HepG2 (cell line): ENCODE measurements at regions not wholly inside any gene's neighbourhood (a gene's known extent, or its start where the extent isn't known, plus 50 kb on each side); places are given as distances from the start of the nearest gene placed in this dataset.

Experiments
- ATAC-seq: fragments of 200-7000 bp; cut with Tn5 transposase; 3 replicates; pipeline ENCODE4 v1.9.1; 2020; ENCODE audit warnings: mild to moderate bottlenecking, moderate library complexity
- BruUV-seq: library from RNA; stranded (reverse); fragments of 400-500 nt; replicated peaks from 2 replicates; lab custom pipeline; 2021; lab: Mats Ljungman, UMichigan
- CTCF ChIA-PET: fragments of 300-600 bp; formaldehyde crosslinking; extraction: SDS; loops from one replicate; lab custom pipeline; 2021; ENCODE audit warnings: low total read pairs, inconsistent platforms, low intra/inter-chr PET ratio; lab: Yijun Ruan, JAX
- POLR2A ChIA-PET: fragments of 350-600 bp; sonication (Branson Sonifier 250); formaldehyde crosslinking; loops from one replicate; lab custom pipeline; 2020; ENCODE audit warnings: antibody characterized with exemption, inconsistent platforms; lab: Yijun Ruan, JAX
- DNase-seq: peaks from one replicate; pipeline ENCODE4 v3.0.0-alpha.2; 2015; ENCODE audit warnings: low spot score
- FAIRE-seq: peaks from 3 replicates; lab custom pipeline; 2011; peaks lifted over from hg19 to GRCh38; lab: Jason Lieb, UNC
- H2AFZ ChIP-seq: one replicate; pipeline ENCODE4 v1.6.1; 2011; ENCODE audit warnings: low read length, inconsistent platforms
- H3K27ac ChIP-seq: fragments of 300-600 bp; 3 replicates; pipeline ENCODE4 v1.8.0; 2011; ENCODE audit warnings: mixed run types, mild to moderate bottlenecking, mixed read lengths, low read length, inconsistent platforms; ENCODE audit not compliant: insufficient read depth; ENCODE audit errors: extremely low read length
- H3K27me3 ChIP-seq, 2 experiments: fragments of 200-600 bp in 1 of 2; 2 replicates in 1 of 2; 3 replicates in 1 of 2; pipeline versions ENCODE4 v1.6.0 to v1.8.0; 2011; ENCODE audit warnings: low read length in 2 of 2, mild to moderate bottlenecking in 2 of 2, moderate library complexity in 2 of 2, inconsistent platforms in 1 of 2; ENCODE audit not compliant: insufficient read depth in 2 of 2, control insufficient read depth in 1 of 2
- H3K36me3 ChIP-seq, 2 experiments: fragments of 200-600 bp in 1 of 2; replicated peaks in 1 of 2; 2 replicates in 1 of 2; 3 replicates in 1 of 2; pipeline versions ENCODE4 v1.5.1 to v1.8.0; 2011; ENCODE audit warnings: low read length in 2 of 2, inconsistent platforms in 1 of 2; ENCODE audit not compliant: insufficient read depth in 2 of 2, control insufficient read depth in 1 of 2
- H3K4me1 ChIP-seq: 2 replicates; pipeline ENCODE4 v1.5.1; 2012; ENCODE audit warnings: low read length, inconsistent platforms; ENCODE audit not compliant: insufficient read depth
- H3K4me2 ChIP-seq: 2 replicates; pipeline ENCODE4 v1.6.0; 2011; ENCODE audit warnings: low read depth, low read length, inconsistent platforms
- H3K4me3 ChIP-seq, 3 experiments: fragments of 200-600 bp in 1 of 3; sonication (generic), shearing (Covaris generic) in 1 of 3; replicated peaks in 1 of 3; 2 replicates each; pipeline ENCODE4 v1.5.1; 2011 to 2016; ENCODE audit warnings: low read length in 3 of 3, inconsistent platforms in 2 of 3, low read depth in 2 of 3, mild to moderate bottlenecking in 2 of 3, control low read depth in 1 of 3, mixed read lengths in 1 of 3; ENCODE audit not compliant: insufficient read depth in 1 of 3
- H3K79me2 ChIP-seq: one replicate; pipeline ENCODE4 v1.6.1; 2011; ENCODE audit warnings: low read length, inconsistent platforms; ENCODE audit not compliant: insufficient read depth
- H3K9ac ChIP-seq: 2 replicates; pipeline ENCODE4 v1.6.0; 2011; ENCODE audit warnings: mild to moderate bottlenecking, low read depth, low read length, inconsistent platforms; ENCODE audit not compliant: insufficient read depth
- H3K9me3 ChIP-seq: 2 replicates; pipeline ENCODE4 v1.5.1; 2012; ENCODE audit warnings: mild to moderate bottlenecking, low read length
- H4K20me1 ChIP-seq: 2 replicates; pipeline ENCODE4 v1.6.0; 2011; ENCODE audit warnings: inconsistent platforms, mild to moderate bottlenecking, low read length, moderate library complexity; ENCODE audit not compliant: insufficient read depth
- BORCS8-MEF2B ChIP-seq: sonication (generic); formaldehyde crosslinking; IDR thresholded peaks from 2 replicates; pipeline ENCODE4 v1.8.0; 2022; ENCODE audit warnings: mild to moderate bottlenecking, missing genetic modification reagents
- CBFB ChIP-seq: sonication (generic); formaldehyde crosslinking; IDR thresholded peaks from 2 replicates; pipeline ENCODE4 v1.4.0; 2020; ENCODE audit warnings: missing genetic modification reagents
- CREM ChIP-seq, 2 experiments: sonication (generic) in 1 of 2; formaldehyde crosslinking in 1 of 2; IDR thresholded peaks; 2 replicates each; pipeline versions ENCODE4 v1.4.0 to v1.6.1; 2016 to 2020; ENCODE audit warnings: antibody characterized with exemption in 1 of 2, mild to moderate bottlenecking in 1 of 2, missing genetic modification reagents in 1 of 2
- HIVEP1 ChIP-seq: sonication (generic); formaldehyde crosslinking; IDR thresholded peaks from 2 replicates; pipeline ENCODE4 v1.4.0; 2020; ENCODE audit warnings: mild to moderate bottlenecking, missing genetic modification reagents
- NR2F2 ChIP-seq: IDR thresholded peaks from 2 replicates; pipeline ENCODE4 v1.6.1; 2012; ENCODE audit warnings: low read depth, inconsistent platforms, borderline replicate concordance
- PPARG ChIP-seq: conservative IDR thresholded peaks from 2 replicates; pipeline ENCODE4 v1.6.1; 2016; ENCODE audit warnings: missing biosample characterization, missing genetic modification reagents
- RFXAP ChIP-seq: sonication (generic); formaldehyde crosslinking; IDR thresholded peaks from 2 replicates; pipeline ENCODE4 v1.4.0; 2020; ENCODE audit warnings: missing genetic modification reagents, borderline replicate concordance
- SIX4 ChIP-seq: sonication (generic); formaldehyde crosslinking; IDR thresholded peaks from 2 replicates; pipeline ENCODE4 v1.4.0; 2020; ENCODE audit warnings: missing genetic modification reagents
- TEAD3 ChIP-seq: optimal IDR thresholded peaks from 2 replicates; pipeline ENCODE3; 2016; ENCODE audit warnings: borderline replicate concordance
- TMF1 ChIP-seq: sonication (generic); formaldehyde crosslinking; IDR thresholded peaks from 2 replicates; pipeline ENCODE4 v1.8.1; 2022; ENCODE audit warnings: low read depth, missing genetic modification reagents
- ZNF337 ChIP-seq: sonication (generic); formaldehyde crosslinking; IDR thresholded peaks from 2 replicates; pipeline ENCODE4 v1.5.1; 2020; ENCODE audit warnings: missing genetic modification reagents, low read depth, mild to moderate bottlenecking, borderline replicate concordance
- ZNF432 ChIP-seq: sonication (generic); formaldehyde crosslinking; IDR thresholded peaks from 2 replicates; pipeline ENCODE4 v1.5.0; 2020; ENCODE audit warnings: missing genetic modification reagents, mild to moderate bottlenecking, borderline replicate concordance
- WGBS: methylation state at CpG from one replicate; pipeline ENCODE4 v1.1.6; 2017; ENCODE audit warnings: low lambda C conversion rate; 5-methylcytosine and 5-hydroxymethylcytosine counted together
- in situ Hi-C: cut with HindIII; loops from 2 replicates; pipeline ENCODE4 v1.10.0; 2017; ENCODE audit warnings: low pct_unique_long_range_greater_than_20kb; ENCODE audit not compliant: extremely low pct_ligation_motif_present
- intact Hi-C: fragments of 100-400 bp; cut with micrococcal nuclease; formaldehyde crosslinking; loops from one replicate; pipeline ENCODE4 v1.10.0; 2022; ENCODE audit not compliant: unreplicated experiment
- TF ChIP-seq, protein P1 (sequence below): sonication (generic); formaldehyde crosslinking; IDR thresholded peaks from 2 replicates; pipeline ENCODE4 v1.5.0; 2020; ENCODE audit warnings: missing genetic modification reagents
- TF ChIP-seq, protein P2 (sequence below): sonication (generic); formaldehyde crosslinking; IDR thresholded peaks from 2 replicates; pipeline ENCODE4 v1.4.0; 2020; ENCODE audit warnings: missing genetic modification reagents
- TF ChIP-seq, protein P3 (sequence below): sonication (generic); formaldehyde crosslinking; IDR thresholded peaks from 2 replicates; pipeline ENCODE4 v1.4.0; 2020; ENCODE audit warnings: mild to moderate bottlenecking, missing genetic modification reagents
- TF ChIP-seq, protein P4 (sequence below), 2 experiments: fragments of 450-650 bp in 1 of 2; sonication (generic) in 1 of 2; formaldehyde crosslinking; IDR thresholded peaks; 2 replicates each; pipeline versions ENCODE4 v1.5.0 to v1.8.0; 2020 to 2022; ENCODE audit warnings: mild to moderate bottlenecking in 1 of 2, missing genetic modification reagents in 1 of 2

DNA sequence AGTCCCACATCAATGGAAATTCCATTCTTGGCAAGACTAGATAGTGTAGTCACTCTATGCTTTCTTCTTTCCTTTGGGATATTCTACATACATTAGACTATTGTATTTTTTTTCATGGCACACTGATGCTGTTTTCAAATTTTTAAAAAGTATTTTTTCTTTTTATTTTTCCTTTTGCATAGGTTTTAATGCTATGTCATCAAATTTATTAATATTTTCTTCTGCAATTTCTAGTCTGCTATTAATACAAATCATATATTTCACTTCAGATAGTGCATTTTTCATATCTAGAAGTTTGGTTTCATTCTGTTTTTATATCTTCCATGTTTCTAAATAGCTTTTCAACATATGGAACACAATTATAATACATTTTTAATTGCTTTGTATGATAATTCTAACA lies 2050.1 kb upstream of the PRR20A start (continued):
- TF ChIP-seq RFXAP (CRISPR knock-in tag) = no peak
- TF ChIP-seq SIX4 (CRISPR knock-in tag) = no peak
- no peak for TF ChIP-seq ZNF432 (CRISPR knock-in tag)
- TF ChIP-seq CREM (IDR thresholded peaks at IDR 0.05) = no peak
- TF ChIP-seq CREM (CRISPR knock-in tag; IDR thresholded peaks at IDR 0.05) = no peak

DNA sequence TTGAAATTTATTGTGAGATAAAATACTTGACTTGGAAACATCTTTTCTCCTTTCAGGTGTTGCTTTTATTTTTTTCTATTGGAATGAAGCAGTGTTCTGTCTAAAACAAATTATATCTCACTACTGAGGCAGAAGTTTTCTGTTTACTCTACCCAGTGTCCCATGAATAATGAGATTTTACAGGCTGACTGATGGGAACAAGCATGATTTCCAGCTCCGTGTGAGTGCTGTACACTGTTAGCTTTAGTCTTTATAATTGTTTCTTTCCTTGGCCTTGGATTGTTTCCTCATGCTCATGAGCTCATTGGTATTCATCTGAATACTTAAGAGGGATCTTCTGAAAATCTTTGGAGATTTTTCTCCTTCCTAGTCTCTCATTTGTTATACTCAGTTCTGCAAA lies 2049.5 kb upstream of the PRR20A start:
- DNase-seq (no peak), ATAC-seq (no peak), FAIRE-seq (no peak)
- no peaks in the 10 kb centered on the region for H3K79me2 ChIP-seq
- intact Hi-C loops = no loop called here
- CTCF ChIA-PET = no interaction called here
- no peaks in the 10 kb centered on the region for H3K27me3 ChIP-seq
- POLR2A ChIA-PET = no interaction called here
- WGBS = 0% methylated on average over 1 of the region's 1 CpG
- H3K4me1 ChIP-seq = no peaks in the 10 kb centered on the region
- no peak overlapping the region for H3K27ac ChIP-seq
- no peak overlapping the region for H3K9ac ChIP-seq
- H3K36me3 ChIP-seq = no peaks in the 10 kb centered on the region
- no peak overlapping the region for H3K4me3 ChIP-seq
- no peak overlapping the region for H3K4me2 ChIP-seq
- no peaks in the 10 kb centered on the region for H4K20me1 ChIP-seq
- no peak overlapping the region for H2AFZ ChIP-seq
- in situ Hi-C loops = no loop called here
- H3K9me3 ChIP-seq = peaks cover 66% of the 10 kb centered on the region
- BruUV-seq = no TSS peak
- TF ChIP-seq, protein P1, sequence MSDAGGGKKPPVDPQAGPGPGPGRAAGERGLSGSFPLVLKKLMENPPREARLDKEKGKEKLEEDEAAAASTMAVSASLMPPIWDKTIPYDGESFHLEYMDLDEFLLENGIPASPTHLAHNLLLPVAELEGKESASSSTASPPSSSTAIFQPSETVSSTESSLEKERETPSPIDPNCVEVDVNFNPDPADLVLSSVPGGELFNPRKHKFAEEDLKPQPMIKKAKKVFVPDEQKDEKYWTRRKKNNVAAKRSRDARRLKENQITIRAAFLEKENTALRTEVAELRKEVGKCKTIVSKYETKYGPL (CRISPR knock-in tag) = no peak
- TF ChIP-seq ZNF337 (no peak), HIVEP1 (CRISPR knock-in tag) (no peak), CBFB (CRISPR knock-in tag) (no peak), TMF1 (CRISPR knock-in tag) (no peak), TEAD3 (no peak), NR2F2 (no peak), BORCS8-MEF2B (CRISPR knock-in tag) (no peak), PPARG (CRISPR knock-in tag) (no peak)
- TF ChIP-seq, protein P2, sequence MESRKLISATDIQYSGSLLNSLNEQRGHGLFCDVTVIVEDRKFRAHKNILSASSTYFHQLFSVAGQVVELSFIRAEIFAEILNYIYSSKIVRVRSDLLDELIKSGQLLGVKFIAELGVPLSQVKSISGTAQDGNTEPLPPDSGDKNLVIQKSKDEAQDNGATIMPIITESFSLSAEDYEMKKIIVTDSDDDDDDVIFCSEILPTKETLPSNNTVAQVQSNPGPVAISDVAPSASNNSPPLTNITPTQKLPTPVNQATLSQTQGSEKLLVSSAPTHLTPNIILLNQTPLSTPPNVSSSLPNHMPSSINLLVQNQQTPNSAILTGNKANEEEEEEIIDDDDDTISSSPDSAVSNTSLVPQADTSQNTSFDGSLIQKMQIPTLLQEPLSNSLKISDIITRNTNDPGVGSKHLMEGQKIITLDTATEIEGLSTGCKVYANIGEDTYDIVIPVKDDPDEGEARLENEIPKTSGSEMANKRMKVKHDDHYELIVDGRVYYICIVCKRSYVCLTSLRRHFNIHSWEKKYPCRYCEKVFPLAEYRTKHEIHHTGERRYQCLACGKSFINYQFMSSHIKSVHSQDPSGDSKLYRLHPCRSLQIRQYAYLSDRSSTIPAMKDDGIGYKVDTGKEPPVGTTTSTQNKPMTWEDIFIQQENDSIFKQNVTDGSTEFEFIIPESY (CRISPR knock-in tag) = no peak
- TF ChIP-seq, protein P3, sequence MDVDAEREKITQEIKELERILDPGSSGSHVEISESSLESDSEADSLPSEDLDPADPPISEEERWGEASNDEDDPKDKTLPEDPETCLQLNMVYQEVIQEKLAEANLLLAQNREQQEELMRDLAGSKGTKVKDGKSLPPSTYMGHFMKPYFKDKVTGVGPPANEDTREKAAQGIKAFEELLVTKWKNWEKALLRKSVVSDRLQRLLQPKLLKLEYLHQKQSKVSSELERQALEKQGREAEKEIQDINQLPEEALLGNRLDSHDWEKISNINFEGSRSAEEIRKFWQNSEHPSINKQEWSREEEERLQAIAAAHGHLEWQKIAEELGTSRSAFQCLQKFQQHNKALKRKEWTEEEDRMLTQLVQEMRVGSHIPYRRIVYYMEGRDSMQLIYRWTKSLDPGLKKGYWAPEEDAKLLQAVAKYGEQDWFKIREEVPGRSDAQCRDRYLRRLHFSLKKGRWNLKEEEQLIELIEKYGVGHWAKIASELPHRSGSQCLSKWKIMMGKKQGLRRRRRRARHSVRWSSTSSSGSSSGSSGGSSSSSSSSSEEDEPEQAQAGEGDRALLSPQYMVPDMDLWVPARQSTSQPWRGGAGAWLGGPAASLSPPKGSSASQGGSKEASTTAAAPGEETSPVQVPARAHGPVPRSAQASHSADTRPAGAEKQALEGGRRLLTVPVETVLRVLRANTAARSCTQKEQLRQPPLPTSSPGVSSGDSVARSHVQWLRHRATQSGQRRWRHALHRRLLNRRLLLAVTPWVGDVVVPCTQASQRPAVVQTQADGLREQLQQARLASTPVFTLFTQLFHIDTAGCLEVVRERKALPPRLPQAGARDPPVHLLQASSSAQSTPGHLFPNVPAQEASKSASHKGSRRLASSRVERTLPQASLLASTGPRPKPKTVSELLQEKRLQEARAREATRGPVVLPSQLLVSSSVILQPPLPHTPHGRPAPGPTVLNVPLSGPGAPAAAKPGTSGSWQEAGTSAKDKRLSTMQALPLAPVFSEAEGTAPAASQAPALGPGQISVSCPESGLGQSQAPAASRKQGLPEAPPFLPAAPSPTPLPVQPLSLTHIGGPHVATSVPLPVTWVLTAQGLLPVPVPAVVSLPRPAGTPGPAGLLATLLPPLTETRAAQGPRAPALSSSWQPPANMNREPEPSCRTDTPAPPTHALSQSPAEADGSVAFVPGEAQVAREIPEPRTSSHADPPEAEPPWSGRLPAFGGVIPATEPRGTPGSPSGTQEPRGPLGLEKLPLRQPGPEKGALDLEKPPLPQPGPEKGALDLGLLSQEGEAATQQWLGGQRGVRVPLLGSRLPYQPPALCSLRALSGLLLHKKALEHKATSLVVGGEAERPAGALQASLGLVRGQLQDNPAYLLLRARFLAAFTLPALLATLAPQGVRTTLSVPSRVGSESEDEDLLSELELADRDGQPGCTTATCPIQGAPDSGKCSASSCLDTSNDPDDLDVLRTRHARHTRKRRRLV (CRISPR knock-in tag) = no peak
- TF ChIP-seq, protein P4, sequence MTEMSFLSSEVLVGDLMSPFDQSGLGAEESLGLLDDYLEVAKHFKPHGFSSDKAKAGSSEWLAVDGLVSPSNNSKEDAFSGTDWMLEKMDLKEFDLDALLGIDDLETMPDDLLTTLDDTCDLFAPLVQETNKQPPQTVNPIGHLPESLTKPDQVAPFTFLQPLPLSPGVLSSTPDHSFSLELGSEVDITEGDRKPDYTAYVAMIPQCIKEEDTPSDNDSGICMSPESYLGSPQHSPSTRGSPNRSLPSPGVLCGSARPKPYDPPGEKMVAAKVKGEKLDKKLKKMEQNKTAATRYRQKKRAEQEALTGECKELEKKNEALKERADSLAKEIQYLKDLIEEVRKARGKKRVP (CRISPR knock-in tag; IDR thresholded peaks at IDR 0.05) = no peak
